Tibial nerve (tissue), 3 donors: ENCODE measurements at regions not wholly inside any gene's neighbourhood (a gene's known extent, or its start where the extent isn't known, plus 50 kb on each side); places are given as distances from the start of the nearest gene placed in this dataset.

Source experiments
- POLR2A ChIP-seq, 2 donors: fragments of 450-650 bp; IDR thresholded peaks; one replicate each; pipeline ENCODE4 v1.6.1; 2017; ENCODE audit warnings: antibody characterized with exemption in 2 of 2, mild to moderate bottlenecking in 2 of 2, moderate library complexity in 2 of 2
- TF ChIP-seq, protein P1 (sequence below), 5 experiments: fragments of 200-600 bp in 3 of 5; fragments of 450-650 bp in 2 of 5; sonication (generic) in 3 of 5; IDR thresholded peaks; one replicate each; pipeline ENCODE4 v1.5.1; 2016 to 2019; ENCODE audit warnings: antibody characterized with exemption in 5 of 5, mild to moderate bottlenecking in 3 of 5, moderate library complexity in 2 of 5

DNA sequence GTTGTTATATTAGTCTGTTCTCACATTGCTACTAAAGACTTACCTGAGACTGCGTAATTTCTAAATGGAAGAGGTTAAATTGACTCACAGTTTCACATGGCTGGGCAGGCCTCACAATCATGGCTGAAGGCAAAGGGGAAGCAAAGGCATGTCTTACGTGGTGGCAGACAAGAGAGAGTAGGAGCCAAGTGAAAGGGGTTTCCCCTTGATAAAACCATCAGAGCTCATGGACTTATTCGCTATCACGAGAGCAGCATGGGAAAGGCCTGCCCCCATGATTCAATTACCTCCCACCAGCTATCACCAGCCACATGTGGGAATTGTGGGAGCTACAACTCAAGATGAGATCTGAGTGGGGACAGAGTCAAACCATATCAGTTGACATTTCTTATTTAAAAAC lies 374.5 kb upstream of the RORB start:
- no peak for TF ChIP-seq POLR2A (IDR thresholded peaks at IDR 0.05)
- TF ChIP-seq, protein P1, sequence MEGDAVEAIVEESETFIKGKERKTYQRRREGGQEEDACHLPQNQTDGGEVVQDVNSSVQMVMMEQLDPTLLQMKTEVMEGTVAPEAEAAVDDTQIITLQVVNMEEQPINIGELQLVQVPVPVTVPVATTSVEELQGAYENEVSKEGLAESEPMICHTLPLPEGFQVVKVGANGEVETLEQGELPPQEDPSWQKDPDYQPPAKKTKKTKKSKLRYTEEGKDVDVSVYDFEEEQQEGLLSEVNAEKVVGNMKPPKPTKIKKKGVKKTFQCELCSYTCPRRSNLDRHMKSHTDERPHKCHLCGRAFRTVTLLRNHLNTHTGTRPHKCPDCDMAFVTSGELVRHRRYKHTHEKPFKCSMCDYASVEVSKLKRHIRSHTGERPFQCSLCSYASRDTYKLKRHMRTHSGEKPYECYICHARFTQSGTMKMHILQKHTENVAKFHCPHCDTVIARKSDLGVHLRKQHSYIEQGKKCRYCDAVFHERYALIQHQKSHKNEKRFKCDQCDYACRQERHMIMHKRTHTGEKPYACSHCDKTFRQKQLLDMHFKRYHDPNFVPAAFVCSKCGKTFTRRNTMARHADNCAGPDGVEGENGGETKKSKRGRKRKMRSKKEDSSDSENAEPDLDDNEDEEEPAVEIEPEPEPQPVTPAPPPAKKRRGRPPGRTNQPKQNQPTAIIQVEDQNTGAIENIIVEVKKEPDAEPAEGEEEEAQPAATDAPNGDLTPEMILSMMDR (IDR thresholded peaks at IDR 0.05) = no peak
